WERI-Rb-1 (cell line): ENCODE measurements at regions not wholly inside any gene's neighbourhood (a gene's known extent, or its start where the extent isn't known, plus 50 kb on each side); places are given as distances from the start of the nearest gene placed in this dataset.

Source experiments
- DNase-seq: peaks from one replicate; pipeline ENCODE4 v3.0.0-alpha.2; 2020
- H3K27ac ChIP-seq: fragments of 250-450 bp; sonication (Bioruptor Pico); 2 replicates; pipeline ENCODE4 v1.5.1; 2020; ENCODE audit warnings: mild to moderate bottlenecking, moderate library complexity
- H3K27me3 ChIP-seq: fragments of 250-450 bp; sonication (Bioruptor Pico); 2 replicates; pipeline ENCODE4 v1.5.1; 2021; ENCODE audit warnings: mild to moderate bottlenecking, low read depth, moderate library complexity; ENCODE audit not compliant: insufficient read depth, severe bottlenecking
- H3K36me3 ChIP-seq: fragments of 250-450 bp; sonication (Bioruptor Pico); 2 replicates; pipeline ENCODE4 v1.5.1; 2020; ENCODE audit warnings: mild to moderate bottlenecking, moderate library complexity
- H3K4me3 ChIP-seq: 2 replicates; pipeline ENCODE4 v1.5.1; 2011; ENCODE audit warnings: low read depth, mild to moderate bottlenecking, control low read depth, low read length
- H3K9me3 ChIP-seq: fragments of 250-450 bp; sonication (Bioruptor Pico); 2 replicates; pipeline ENCODE4 v1.5.1; 2021; ENCODE audit warnings: mild to moderate bottlenecking, moderate library complexity; ENCODE audit not compliant: severe bottlenecking
- CTCF ChIP-seq: IDR thresholded peaks from 2 replicates; pipeline ENCODE4 v1.5.1; 2011; ENCODE audit warnings: low read depth, mild to moderate bottlenecking, control low read depth, inconsistent platforms, low read length

DNA sequence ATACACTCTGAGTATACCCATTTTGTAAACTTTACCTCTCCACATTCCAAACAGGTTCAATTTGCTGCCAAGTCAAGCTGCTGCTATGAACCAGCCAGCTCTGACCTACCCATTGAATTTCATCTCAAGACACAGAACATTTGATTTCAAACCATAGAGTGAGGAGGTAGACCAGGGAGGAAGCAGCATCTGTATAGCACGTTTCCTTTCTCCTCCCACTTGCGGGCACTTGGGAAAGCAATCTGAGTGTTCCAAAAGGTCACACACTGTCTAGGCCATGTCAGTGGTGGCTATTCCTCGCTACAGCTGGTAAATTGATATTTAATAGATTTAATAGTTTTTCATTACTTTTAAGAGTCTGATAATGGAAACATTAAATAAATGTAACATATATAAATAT lies 147.8 kb upstream of the EEPD1 start:
- Histone ChIP-seq H3K27me3 (no peaks in the 10 kb centered on the region), H3K4me3 (no peak overlapping the region), H3K9me3 (no peaks in the 10 kb centered on the region), H3K27ac (no peak overlapping the region), H3K36me3 (no peaks in the 10 kb centered on the region)
- no peak for DNase-seq
- no peak for TF ChIP-seq CTCF

DNA sequence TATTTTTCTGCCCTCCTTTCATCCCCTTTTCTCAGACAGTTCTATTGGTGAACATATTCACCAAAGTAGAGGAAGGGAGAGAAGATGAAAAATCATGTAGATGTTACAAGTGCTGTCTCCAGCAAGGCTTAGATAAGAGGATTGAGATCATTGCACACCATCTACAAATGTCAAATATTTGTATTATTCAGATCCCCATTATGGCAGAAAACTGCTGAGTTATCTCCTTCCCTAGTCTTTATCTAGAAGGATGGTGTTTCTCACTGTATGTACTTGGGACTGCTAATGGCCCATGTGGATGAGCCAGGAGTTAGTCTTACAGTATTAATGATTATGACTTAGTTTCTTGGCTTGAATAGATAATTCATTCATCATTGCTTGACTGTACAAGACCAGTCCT lies 147.2 kb upstream of the EEPD1 start:
- H3K9me3 ChIP-seq = no peaks in the 10 kb centered on the region
- TF ChIP-seq CTCF = no peak
- no peaks in the 10 kb centered on the region for H3K36me3 ChIP-seq
- H3K27ac ChIP-seq = no peak overlapping the region
- H3K27me3 ChIP-seq = no peaks in the 10 kb centered on the region
- DNase-seq = no peak
- no peak overlapping the region for H3K4me3 ChIP-seq

- Histone ChIP-seq H3K27me3 (no peaks in the 10 kb centered on the region), H3K27ac (no peak overlapping the region), H3K36me3 (no peaks in the 10 kb centered on the region), H3K9me3 (no peaks in the 10 kb centered on the region), H3K4me3 (no peak overlapping the region)
- TF ChIP-seq CTCF = no peak
- no peak for DNase-seq
Measured at GRCh38 chr7:36006636-36007229, 146.3 kb upstream of the EEPD1 start.

DNA sequence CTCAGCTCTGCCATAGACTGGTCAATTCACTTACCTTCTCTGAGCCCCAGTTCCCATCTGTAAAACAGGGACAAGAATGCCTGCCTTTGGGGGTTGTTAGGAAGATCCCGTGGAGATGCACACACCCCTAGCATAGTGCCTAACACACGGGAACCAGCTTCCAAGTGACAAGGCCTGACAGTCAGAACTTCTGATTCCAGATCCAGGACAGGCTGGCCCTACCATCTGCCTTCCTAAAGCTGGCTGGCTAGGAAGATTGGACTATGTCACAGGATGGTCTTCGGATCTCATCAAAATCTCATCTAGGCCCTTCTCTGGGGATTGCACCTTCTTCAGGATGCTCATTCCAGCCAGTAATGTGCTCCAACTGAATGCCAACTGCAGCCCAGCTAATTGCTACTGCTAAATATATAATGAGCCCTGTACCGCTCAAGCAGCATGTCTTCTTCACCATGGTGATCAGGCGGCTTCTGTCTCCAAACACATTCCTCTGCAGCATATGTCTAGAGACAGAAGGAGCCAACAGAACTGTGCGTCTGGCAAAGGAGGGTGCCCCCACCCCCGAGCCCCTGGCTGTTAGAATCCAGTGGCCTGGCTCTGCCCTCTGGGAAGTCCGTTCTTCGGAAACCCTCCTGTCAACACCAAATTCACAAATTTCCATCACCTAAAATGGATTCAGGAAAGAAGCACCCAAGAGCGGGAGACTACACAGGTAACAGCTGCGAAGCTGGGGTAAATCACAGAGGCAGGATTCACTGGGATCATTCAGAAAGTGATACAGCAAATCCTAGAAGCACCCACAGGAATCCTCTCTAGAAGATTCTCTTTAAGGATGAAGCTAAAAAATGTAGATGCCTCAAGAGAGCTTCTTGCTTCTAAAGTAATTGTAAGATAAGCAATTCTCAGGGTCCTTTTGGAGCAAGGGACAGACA lies 142.1 kb upstream of the EEPD1 start:
- TF ChIP-seq CTCF = no peak
- no peaks in the 10 kb centered on the region for H3K27me3 ChIP-seq
- H3K4me3 ChIP-seq = no peak overlapping the region
- no peak for DNase-seq
- no peaks in the 10 kb centered on the region for H3K36me3 ChIP-seq
- H3K27ac ChIP-seq = no peak overlapping the region
- H3K9me3 ChIP-seq = no peaks in the 10 kb centered on the region

DNA sequence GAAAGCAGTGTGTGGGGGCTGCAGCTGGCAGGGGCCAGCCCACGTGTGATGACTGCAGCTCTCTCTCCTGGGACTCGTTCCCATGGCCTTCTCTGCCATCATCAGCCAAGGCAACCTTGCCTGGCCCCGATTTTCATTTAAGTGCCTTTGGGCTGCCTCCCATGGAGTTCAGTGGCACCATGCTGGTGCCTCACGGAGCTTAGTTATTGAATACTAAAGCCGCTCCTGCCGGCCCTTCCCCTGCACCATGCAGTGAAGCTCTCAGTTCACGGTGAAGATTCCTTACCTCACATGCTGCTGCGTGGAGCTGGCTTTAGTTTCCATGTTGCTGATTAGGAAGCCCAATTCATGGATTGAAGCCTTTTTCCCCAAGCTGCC lies 141.5 kb upstream of the EEPD1 start:
- Histone ChIP-seq H3K27me3 (no peaks in the 10 kb centered on the region), H3K27ac (no peak overlapping the region), H3K4me3 (no peak overlapping the region), H3K9me3 (no peaks in the 10 kb centered on the region), H3K36me3 (no peaks in the 10 kb centered on the region)
- no peak for DNase-seq
- no peak for TF ChIP-seq CTCF
